ENCODE measurements at regions not wholly inside any gene's neighbourhood (a gene's known extent, or its start where the extent isn't known, plus 50 kb on each side); places are given as distances from the start of the nearest gene placed in this dataset.

- no peak for TF ChIP-seq EZH2 (IDR thresholded peaks at IDR 0.05; ENCODE audit: borderline replicate concordance)
- TF ChIP-seq CTCF (IDR thresholded peaks at IDR 0.05; ENCODE audit: poor library complexity): peak; percentile 13
- no peak for TF ChIP-seq EZH2phosphoT487 (IDR thresholded peaks at IDR 0.05; ENCODE audit: low read depth, severe bottlenecking, unreplicated experiment)
Observed at GRCh38 chr14:82366803-82367202, 833.1 kb upstream of the SEL1L start.
